DMS53 treated with DMSO at 0.1 percent for 48 hours (cell line): ENCODE measurements at regions not wholly inside any gene's neighbourhood (a gene's known extent, or its start where the extent isn't known, plus 50 kb on each side); places are given as distances from the start of the nearest gene placed in this dataset.
A peak's percentile ranks its signal among the peaks of the same experiment; 100 is the strongest.

ENCODE experiments used
- DNase-seq: peaks from one replicate; lab custom pipeline; 2025; ENCODE audit not compliant: unreplicated experiment; lab: John Stamatoyannopoulos, UW

DNA sequence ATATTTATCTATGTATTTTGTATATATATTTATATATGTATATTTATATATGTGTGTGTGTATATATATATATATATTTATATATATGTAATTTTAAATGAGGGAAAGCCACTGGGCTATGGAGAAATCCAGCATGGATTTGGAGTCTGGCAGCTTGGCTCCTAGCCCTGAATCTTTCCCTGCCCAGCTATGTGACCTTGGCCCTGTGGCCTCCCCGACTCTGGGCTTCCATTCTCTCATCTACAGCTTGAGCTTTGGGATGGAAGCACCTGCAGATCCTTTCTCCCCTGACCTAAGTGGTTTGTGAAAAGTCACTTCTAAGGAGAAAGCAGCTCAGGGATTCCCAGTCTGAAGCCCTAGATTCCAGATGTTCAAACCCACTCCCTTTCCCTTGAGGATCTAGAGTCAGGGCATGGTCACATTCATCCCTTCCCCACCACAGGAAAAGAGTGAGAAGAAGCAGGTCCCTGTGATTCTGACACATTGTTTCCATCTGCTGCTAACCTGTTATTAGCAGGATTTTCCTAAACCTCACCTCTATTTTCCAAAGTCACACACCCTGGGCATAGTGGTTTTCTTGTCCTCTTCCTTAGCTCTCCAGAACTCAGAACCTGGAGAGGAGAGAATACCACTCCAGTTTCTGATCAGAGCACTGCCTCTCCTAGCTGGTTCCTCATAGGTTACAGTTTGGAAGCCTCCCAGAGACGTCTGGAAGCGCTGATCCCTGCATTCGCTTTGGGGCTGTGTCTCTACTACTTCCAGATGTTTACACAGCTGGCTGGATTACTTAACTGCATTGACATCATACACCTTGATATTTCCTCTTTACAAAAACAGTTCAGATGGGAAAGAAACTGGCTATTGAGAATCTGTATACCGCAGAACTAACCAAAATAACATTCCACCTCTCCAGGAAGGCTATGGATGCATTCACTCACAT, 327.5 kb upstream of the ZMIZ1 start:
- peak; percentile 61 for DNase-seq

- no peak for DNase-seq
These were observed 326.4 kb upstream of the ZMIZ1 start for GRCh38 chr10:78742406-78742729.

DNA sequence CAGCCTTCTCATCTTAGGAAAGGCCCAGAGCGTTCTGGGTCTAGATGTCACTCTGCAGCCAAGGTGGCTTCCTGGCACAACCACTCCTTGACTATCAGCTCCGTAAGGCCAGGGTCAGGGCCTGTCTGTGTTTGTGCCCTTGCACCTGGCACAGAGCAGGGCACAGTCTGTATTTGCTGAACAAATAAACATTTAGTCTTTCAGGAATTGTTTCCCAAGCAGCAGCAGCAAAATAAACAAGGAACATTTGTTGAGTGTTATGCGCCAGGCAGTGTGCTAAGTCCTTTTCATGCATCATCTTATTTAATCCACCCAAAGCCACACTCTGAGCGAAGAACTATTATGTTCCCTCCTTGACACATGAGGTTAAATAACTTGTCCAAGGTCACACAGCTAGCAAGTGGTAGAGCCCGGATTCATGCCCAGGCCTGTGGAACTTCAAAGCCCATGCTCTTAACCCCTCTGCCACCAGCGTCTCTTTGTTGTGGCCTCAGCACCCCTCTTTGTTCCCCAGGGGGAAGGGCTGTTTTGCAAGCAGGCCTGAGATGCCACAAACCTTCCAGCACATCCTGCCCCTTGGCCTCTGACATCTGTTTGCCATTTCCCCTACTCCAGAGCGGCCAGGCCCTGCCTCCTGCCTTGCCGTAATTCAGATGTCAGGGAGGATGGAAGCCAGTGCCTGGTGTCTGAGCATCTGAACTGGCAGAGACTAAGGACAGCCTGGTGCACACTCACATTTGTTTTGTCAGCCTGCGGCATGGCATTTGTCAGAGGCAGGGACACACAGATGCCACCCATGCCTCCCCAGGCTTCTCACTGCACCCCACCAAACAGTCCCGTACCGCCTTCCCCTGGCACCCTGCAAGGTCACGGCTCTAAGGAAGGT, 325.8 kb upstream of the ZMIZ1 start:
- DNase-seq: peak; percentile 85

DNA sequence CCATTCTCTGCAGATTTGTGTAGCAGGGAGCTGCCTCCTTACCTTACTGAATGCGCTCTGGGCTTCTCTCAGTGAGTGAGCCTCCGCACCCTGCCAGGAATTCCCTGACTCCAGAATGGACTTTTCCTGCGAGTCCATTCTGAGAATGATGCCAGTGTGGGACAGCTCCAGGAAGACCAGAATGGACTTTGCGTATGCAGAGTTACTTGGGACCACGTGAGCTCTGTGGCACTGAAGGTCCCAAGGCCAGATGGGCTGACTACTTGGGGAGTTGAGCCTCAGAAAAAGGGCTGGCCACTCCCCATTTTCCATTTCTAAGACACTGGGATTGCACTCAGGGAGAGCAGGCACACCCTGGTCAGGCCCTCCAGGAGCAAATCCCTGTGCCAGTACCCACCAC, 324.7 kb upstream of the ZMIZ1 start:
- no peak for DNase-seq

GRCh38 chr10:78744491-78745090, 324.2 kb upstream of the ZMIZ1 start:
- DNase-seq: peak; percentile 29

DNA sequence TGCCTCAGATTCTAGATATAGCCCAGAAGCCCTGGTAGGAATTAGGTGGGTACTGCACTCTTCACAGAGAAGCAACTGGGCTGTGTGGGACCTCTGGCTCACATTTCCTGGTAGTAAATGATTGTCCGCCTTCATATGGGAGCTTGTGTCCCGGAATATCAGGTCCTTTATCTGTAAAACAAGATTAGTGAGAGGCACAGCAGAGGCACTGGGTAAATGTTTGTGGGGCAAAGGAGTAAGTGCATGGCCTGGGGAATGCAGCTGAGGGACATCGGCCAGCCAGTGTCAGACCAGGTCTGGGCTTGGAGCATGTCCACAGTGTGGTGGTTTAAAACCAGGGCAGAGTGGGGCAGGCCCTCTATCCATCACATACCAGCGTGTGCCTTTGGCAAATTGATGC, 323.3 kb upstream of the ZMIZ1 start:
- DNase-seq: no peak

DNA sequence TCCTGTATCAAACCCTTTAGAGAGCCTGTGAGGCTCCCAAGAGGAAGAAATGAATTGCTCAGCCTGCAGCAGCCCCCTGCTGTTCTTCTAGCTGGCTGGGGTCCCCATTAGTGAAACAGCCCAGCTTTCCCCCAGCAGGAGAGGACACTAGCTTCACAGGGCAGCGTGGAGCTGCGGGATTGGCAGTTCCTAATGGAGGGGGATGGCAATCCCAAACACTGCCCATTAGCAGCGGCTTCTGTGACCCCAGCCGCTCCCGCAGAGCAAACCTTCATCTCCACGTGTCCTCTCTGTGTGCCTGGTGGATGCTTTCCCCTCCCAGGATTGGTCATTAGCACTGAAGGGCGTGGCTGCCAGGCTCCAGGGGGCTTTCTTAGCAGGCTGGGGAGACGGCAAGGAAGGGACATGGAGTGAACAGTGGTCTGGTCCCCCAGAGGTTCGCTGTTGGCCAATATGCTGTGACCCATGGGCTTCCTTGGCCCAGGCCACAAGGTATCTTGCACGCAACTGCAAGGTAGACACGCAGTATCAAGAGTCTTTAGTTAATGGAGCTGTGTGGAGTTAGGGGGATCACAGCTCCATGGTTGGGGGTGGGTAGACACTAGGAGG, 322.5 kb upstream of the ZMIZ1 start:
- no peak for DNase-seq

GRCh38 chr10:78747401-78748234, 321.1 kb upstream of the ZMIZ1 start:
- no peak for DNase-seq

- DNase-seq: no peak
These were observed 320.6 kb upstream of the ZMIZ1 start for GRCh38 chr10:78748235-78748533.

GRCh38 chr10:78749200-78749599, 319.6 kb upstream of the ZMIZ1 start:
- no peak for DNase-seq

DNA sequence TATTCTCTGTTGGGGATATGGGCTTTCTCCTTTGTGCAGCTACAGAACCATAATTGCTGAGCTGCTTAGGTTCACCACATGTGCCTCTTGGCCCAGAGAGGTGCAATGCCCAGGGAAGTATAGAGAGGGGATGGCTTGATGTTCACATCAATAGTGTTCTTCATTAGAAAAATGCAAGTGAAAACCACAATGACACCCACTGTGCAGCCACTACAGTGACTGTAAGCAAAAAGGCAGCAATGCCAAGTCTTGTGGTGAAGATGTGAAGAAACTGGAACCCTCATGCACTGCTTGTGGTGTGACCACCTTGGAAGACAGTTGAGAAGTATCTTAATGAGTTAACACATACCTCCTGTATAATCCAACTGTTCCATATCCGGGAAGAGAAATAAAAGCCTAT, 318.9 kb upstream of the ZMIZ1 start:
- DNase-seq: no peak

GRCh38 chr10:78750418-78750817, 318.3 kb upstream of the ZMIZ1 start:
- DNase-seq: no peak

DNA sequence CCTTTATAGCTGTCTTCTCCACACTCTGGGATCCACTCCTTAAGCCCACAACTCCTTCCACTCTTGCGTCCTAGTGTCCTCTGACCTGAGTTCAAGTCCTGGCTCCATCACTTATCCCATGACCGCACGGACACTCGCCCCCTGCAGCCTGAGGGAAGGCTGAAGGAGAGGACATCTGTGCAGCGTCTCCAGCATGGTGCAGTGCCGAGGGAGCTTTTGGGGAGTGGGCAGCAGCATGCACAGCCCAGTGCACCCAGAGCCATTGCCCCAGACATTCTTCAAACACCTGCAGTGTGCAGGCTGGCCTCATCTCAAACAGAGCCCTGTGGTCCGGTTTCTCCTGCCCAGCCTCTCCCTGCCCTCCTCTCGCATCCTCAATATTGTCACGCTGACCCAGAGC, 317.1 kb upstream of the ZMIZ1 start:
- no peak for DNase-seq

DNA sequence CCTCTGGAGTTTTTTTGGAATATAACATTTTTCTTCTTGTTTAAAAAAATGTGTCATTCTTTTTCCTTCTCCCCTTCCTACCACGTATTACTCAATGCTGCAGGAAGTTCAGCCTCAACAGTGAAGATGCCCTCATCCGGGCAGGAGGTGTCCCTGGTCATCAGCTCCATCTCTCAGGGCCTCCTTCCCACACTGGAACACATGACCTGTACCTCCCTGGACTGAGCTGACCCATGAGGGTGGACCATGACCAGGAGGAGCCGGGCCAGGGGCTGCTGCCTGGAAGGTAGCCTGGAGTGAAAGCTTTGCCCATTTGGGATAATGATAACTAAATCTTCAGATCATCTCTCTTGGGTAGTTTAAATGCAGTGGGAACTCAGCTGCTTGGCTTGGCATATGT, 316.5 kb upstream of the ZMIZ1 start:
- DNase-seq: no peak

GRCh38 chr10:78752708-78753107, 316.1 kb upstream of the ZMIZ1 start:
- DNase-seq: no peak

- no peak for DNase-seq
These were observed 314.3 kb upstream of the ZMIZ1 start for GRCh38 chr10:78754269-78755062.

- DNase-seq: no peak
These were observed 313.6 kb upstream of the ZMIZ1 start for GRCh38 chr10:78755063-78755701.

DNA sequence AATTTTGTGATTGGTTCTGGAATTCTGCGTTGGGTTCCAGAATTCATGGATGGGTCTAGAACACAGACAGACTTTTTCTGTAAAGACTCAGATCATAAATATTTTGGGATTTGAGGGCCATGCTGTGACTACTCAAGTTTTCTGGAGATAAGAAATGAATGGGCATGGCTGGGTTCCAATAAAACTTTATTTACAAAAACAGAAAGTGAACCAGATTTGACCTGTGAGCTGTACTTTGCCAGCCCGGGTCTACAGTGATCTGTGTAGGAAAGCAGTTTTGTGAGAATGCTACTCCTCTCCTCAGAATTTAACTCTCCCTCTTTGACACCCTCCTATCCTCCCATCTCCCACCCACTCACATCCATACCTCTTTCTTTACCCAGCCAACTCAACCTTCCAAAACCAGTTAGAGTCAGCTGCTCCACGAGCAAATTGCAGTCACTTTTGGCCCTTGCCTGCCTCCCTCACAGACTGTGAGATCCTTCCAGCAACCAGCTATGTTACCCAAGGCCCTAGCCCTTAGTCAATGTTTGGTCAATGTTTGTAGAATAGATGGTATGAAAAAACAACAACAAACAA, 312.8 kb upstream of the ZMIZ1 start:
- DNase-seq: no peak
